H7 (cell line): ENCODE measurements at regions not wholly inside any gene's neighbourhood (a gene's known extent, or its start where the extent isn't known, plus 50 kb on each side); places are given as distances from the start of the nearest gene placed in this dataset.
"Not testable (repeated sequence)": the region's sequence is repeated elsewhere in the genome, so short reads cannot be mapped to it uniquely, and the experiment has no call there.

Source experiments
- DNase-seq: peaks from one replicate; pipeline ENCODE4 v3.0.0; 2012
- H3K27me3 ChIP-seq: 2 replicates; pipeline ENCODE4 v1.6.0; 2011; ENCODE audit warnings: mild to moderate bottlenecking, low read length; ENCODE audit not compliant: control insufficient read depth, insufficient read depth
- H3K36me3 ChIP-seq: replicated peaks from 2 replicates; pipeline ENCODE4 v1.5.1; 2011; ENCODE audit warnings: low read length; ENCODE audit not compliant: control insufficient read depth, insufficient read depth
- H3K4me3 ChIP-seq: 2 replicates; pipeline ENCODE4 v1.5.1; 2011; ENCODE audit warnings: low read depth, mild to moderate bottlenecking, control low read depth, low read length, moderate library complexity; ENCODE audit not compliant: insufficient read depth

GRCh38 chr1:55765505-55765904 lies 550.3 kb upstream of the USP24 start:
- H3K27me3 ChIP-seq, DNase-seq, H3K4me3 ChIP-seq, H3K36me3 ChIP-seq: not testable (repeated sequence)

GRCh38 chr1:55751776-55752175 lies 536.6 kb upstream of the USP24 start:
- H3K36me3 ChIP-seq, result no peaks in the 10 kb centered on the region
- no peak overlapping the region for H3K4me3 ChIP-seq
- H3K27me3 ChIP-seq, result no peaks in the 10 kb centered on the region
- DNase-seq, result no peak

- no peaks in the 10 kb centered on the region for H3K27me3 ChIP-seq
- no peaks in the 10 kb centered on the region for H3K36me3 ChIP-seq
- no peak overlapping the region for H3K4me3 ChIP-seq
- no peak for DNase-seq
Measured at GRCh38 chr1:55750628-55750995, 535.4 kb upstream of the USP24 start.

GRCh38 chr1:55749975-55750627 lies 534.9 kb upstream of the USP24 start:
- H3K4me3 ChIP-seq, result no peak overlapping the region
- H3K36me3 ChIP-seq, result no peaks in the 10 kb centered on the region
- DNase-seq, result no peak
- H3K27me3 ChIP-seq, result no peaks in the 10 kb centered on the region

GRCh38 chr1:55747408-55747841 lies 532.3 kb upstream of the USP24 start:
- no peak for DNase-seq
- Histone ChIP-seq H3K27me3 (no peaks in the 10 kb centered on the region), H3K36me3 (no peaks in the 10 kb centered on the region), H3K4me3 (no peak overlapping the region)

- H3K36me3 ChIP-seq, result no peaks in the 10 kb centered on the region
- DNase-seq, result no peak
- no peak overlapping the region for H3K4me3 ChIP-seq
- H3K27me3 ChIP-seq, result no peaks in the 10 kb centered on the region
Measured at GRCh38 chr1:55746710-55747109, 531.5 kb upstream of the USP24 start.

- no peak overlapping the region for H3K4me3 ChIP-seq
- DNase-seq, result no peak
- H3K27me3 ChIP-seq, result no peaks in the 10 kb centered on the region
- no peaks in the 10 kb centered on the region for H3K36me3 ChIP-seq
Measured at GRCh38 chr1:55741516-55741915, 526.4 kb upstream of the USP24 start.

- Histone ChIP-seq H3K4me3 (no peak overlapping the region), H3K36me3 (no peaks in the 10 kb centered on the region), H3K27me3 (no peaks in the 10 kb centered on the region; the same call in 1 of the 2 replicates)
- DNase-seq, result no peak
Measured at GRCh38 chr1:55735106-55735505, 519.9 kb upstream of the USP24 start.

- H3K27me3 ChIP-seq, result no peaks in the 10 kb centered on the region
- no peaks in the 10 kb centered on the region for H3K36me3 ChIP-seq
- no peak overlapping the region for H3K4me3 ChIP-seq
- DNase-seq, result no peak
Measured at GRCh38 chr1:55726994-55727393, 511.8 kb upstream of the USP24 start.

GRCh38 chr1:55725378-55725777 lies 510.2 kb upstream of the USP24 start:
- H3K36me3 ChIP-seq, result no peaks in the 10 kb centered on the region
- no peaks in the 10 kb centered on the region for H3K27me3 ChIP-seq
- DNase-seq, result no peak
- no peak overlapping the region for H3K4me3 ChIP-seq

- DNase-seq, result no peak
Measured at GRCh38 chr1:55724551-55725325, 509.6 kb upstream of the USP24 start.

GRCh38 chr1:55723001-55723400 lies 507.8 kb upstream of the USP24 start:
- DNase-seq, result no peak
- no peaks in the 10 kb centered on the region for H3K36me3 ChIP-seq
- no peak overlapping the region for H3K4me3 ChIP-seq
- no peaks in the 10 kb centered on the region for H3K27me3 ChIP-seq

More at GRCh38 chr1:55724551-55725325, 509.6 kb upstream of the USP24 start:
- no peak overlapping the region for H3K4me3 ChIP-seq
- H3K27me3 ChIP-seq, result no peaks in the 10 kb centered on the region
- no peaks in the 10 kb centered on the region for H3K36me3 ChIP-seq

- Histone ChIP-seq H3K36me3 (no peaks in the 10 kb centered on the region), H3K4me3 (no peak overlapping the region), H3K27me3 (no peaks in the 10 kb centered on the region)
- no peak for DNase-seq
Measured at GRCh38 chr1:55720261-55720660, 505.1 kb upstream of the USP24 start.

- Histone ChIP-seq H3K27me3 (no peaks in the 10 kb centered on the region), H3K4me3 (no peak overlapping the region), H3K36me3 (no peaks in the 10 kb centered on the region)
- DNase-seq, result no peak
Measured at GRCh38 chr1:55718758-55719671, 503.9 kb upstream of the USP24 start.
